Body of pancreas (tissue), 4 donors: ENCODE measurements at regions not wholly inside any gene's neighbourhood (a gene's known extent, or its start where the extent isn't known, plus 50 kb on each side); places are given as distances from the start of the nearest gene placed in this dataset.

Experiments used
- CTCF ChIP-seq, 7 experiments: fragments of 450-650 bp in 4 of 7; fragments of 200-600 bp in 3 of 7; sonication (generic) in 3 of 7; IDR thresholded peaks; one replicate each; pipeline ENCODE4 v1.5.1; 2016 to 2019; ENCODE audit warnings: antibody characterized with exemption in 7 of 7
- POLR2A ChIP-seq, 3 donors: fragments of 450-650 bp; IDR thresholded peaks; one replicate each; pipeline ENCODE4 v1.6.1; 2016; ENCODE audit warnings: antibody characterized with exemption in 3 of 3, mild to moderate bottlenecking in 2 of 3

GRCh38 chr13:38590230-38590629, 96.6 kb upstream of the FREM2 start:
- TF ChIP-seq POLR2A (IDR thresholded peaks at IDR 0.05) (no peak), CTCF (IDR thresholded peaks at IDR 0.05) (no peak)
